HepG2 (cell line): ENCODE measurements at regions not wholly inside any gene's neighbourhood (a gene's known extent, or its start where the extent isn't known, plus 50 kb on each side); places are given as distances from the start of the nearest gene placed in this dataset.

Experiments used
- ATAC-seq: fragments of 200-7000 bp; cut with Tn5 transposase; 3 replicates; pipeline ENCODE4 v1.9.1; 2020; ENCODE audit warnings: mild to moderate bottlenecking, moderate library complexity
- BruUV-seq: library from RNA; stranded (reverse); fragments of 400-500 nt; replicated peaks from 2 replicates; lab custom pipeline; 2021; lab: Mats Ljungman, UMichigan
- CTCF ChIA-PET: fragments of 300-600 bp; formaldehyde crosslinking; extraction: SDS; loops from one replicate; lab custom pipeline; 2021; ENCODE audit warnings: low total read pairs, inconsistent platforms, low intra/inter-chr PET ratio; lab: Yijun Ruan, JAX
- POLR2A ChIA-PET: fragments of 350-600 bp; sonication (Branson Sonifier 250); formaldehyde crosslinking; loops from one replicate; lab custom pipeline; 2020; ENCODE audit warnings: antibody characterized with exemption, inconsistent platforms; lab: Yijun Ruan, JAX
- DNase-seq: peaks from one replicate; pipeline ENCODE4 v3.0.0-alpha.2; 2015; ENCODE audit warnings: low spot score
- FAIRE-seq: peaks from 3 replicates; lab custom pipeline; 2011; peaks lifted over from hg19 to GRCh38; lab: Jason Lieb, UNC
- H2AFZ ChIP-seq: one replicate; pipeline ENCODE4 v1.6.1; 2011; ENCODE audit warnings: low read length, inconsistent platforms
- H3K27ac ChIP-seq: fragments of 300-600 bp; 3 replicates; pipeline ENCODE4 v1.8.0; 2011; ENCODE audit warnings: mixed run types, mild to moderate bottlenecking, mixed read lengths, low read length, inconsistent platforms; ENCODE audit not compliant: insufficient read depth; ENCODE audit errors: extremely low read length
- H3K27me3 ChIP-seq, 2 experiments: fragments of 200-600 bp in 1 of 2; 2 replicates in 1 of 2; 3 replicates in 1 of 2; pipeline versions ENCODE4 v1.6.0 to v1.8.0; 2011; ENCODE audit warnings: low read length in 2 of 2, mild to moderate bottlenecking in 2 of 2, moderate library complexity in 2 of 2, inconsistent platforms in 1 of 2; ENCODE audit not compliant: insufficient read depth in 2 of 2, control insufficient read depth in 1 of 2
- H3K36me3 ChIP-seq, 2 experiments: fragments of 200-600 bp in 1 of 2; replicated peaks in 1 of 2; 2 replicates in 1 of 2; 3 replicates in 1 of 2; pipeline versions ENCODE4 v1.5.1 to v1.8.0; 2011; ENCODE audit warnings: low read length in 2 of 2, inconsistent platforms in 1 of 2; ENCODE audit not compliant: insufficient read depth in 2 of 2, control insufficient read depth in 1 of 2
- H3K4me1 ChIP-seq: 2 replicates; pipeline ENCODE4 v1.5.1; 2012; ENCODE audit warnings: low read length, inconsistent platforms; ENCODE audit not compliant: insufficient read depth
- H3K4me2 ChIP-seq: 2 replicates; pipeline ENCODE4 v1.6.0; 2011; ENCODE audit warnings: low read depth, low read length, inconsistent platforms
- H3K4me3 ChIP-seq, 3 experiments: fragments of 200-600 bp in 1 of 3; sonication (generic), shearing (Covaris generic) in 1 of 3; replicated peaks in 1 of 3; 2 replicates each; pipeline ENCODE4 v1.5.1; 2011 to 2016; ENCODE audit warnings: low read length in 3 of 3, inconsistent platforms in 2 of 3, low read depth in 2 of 3, mild to moderate bottlenecking in 2 of 3, control low read depth in 1 of 3, mixed read lengths in 1 of 3; ENCODE audit not compliant: insufficient read depth in 1 of 3
- H3K79me2 ChIP-seq: one replicate; pipeline ENCODE4 v1.6.1; 2011; ENCODE audit warnings: low read length, inconsistent platforms; ENCODE audit not compliant: insufficient read depth
- H3K9ac ChIP-seq: 2 replicates; pipeline ENCODE4 v1.6.0; 2011; ENCODE audit warnings: mild to moderate bottlenecking, low read depth, low read length, inconsistent platforms; ENCODE audit not compliant: insufficient read depth
- H3K9me3 ChIP-seq: 2 replicates; pipeline ENCODE4 v1.5.1; 2012; ENCODE audit warnings: mild to moderate bottlenecking, low read length
- H4K20me1 ChIP-seq: 2 replicates; pipeline ENCODE4 v1.6.0; 2011; ENCODE audit warnings: inconsistent platforms, mild to moderate bottlenecking, low read length, moderate library complexity; ENCODE audit not compliant: insufficient read depth
- CHCHD3 ChIP-seq: sonication (generic); formaldehyde crosslinking; IDR thresholded peaks from 2 replicates; pipeline ENCODE4 v1.8.0; 2022; ENCODE audit warnings: mild to moderate bottlenecking, missing genetic modification reagents, moderate library complexity
- CREB1 ChIP-seq, 2 experiments: fragments of 450-650 bp in 1 of 2; IDR thresholded peaks; 2 replicates each; pipeline ENCODE4 v1.6.1; 2016 to 2017; ENCODE audit warnings: control low read depth in 1 of 2, mild to moderate bottlenecking in 1 of 2, missing compliant biosample characterization in 1 of 2, missing genetic modification characterization in 1 of 2
- EHMT2 ChIP-seq: fragments of 200-600 bp; sonication (generic); IDR thresholded peaks from 2 replicates; pipeline ENCODE4 v1.7.0; 2017; ENCODE audit warnings: antibody characterized with exemption, low read depth, low read length, borderline replicate concordance
- ETV5 ChIP-seq: IDR thresholded peaks from 2 replicates; pipeline ENCODE4 v1.6.1; 2018; ENCODE audit warnings: missing biosample characterization, missing genetic modification reagents, inconsistent platforms, borderline replicate concordance
- HOXA3 ChIP-seq: sonication (generic); formaldehyde crosslinking; IDR thresholded peaks from 2 replicates; pipeline ENCODE4 v1.5.0; 2020; ENCODE audit warnings: missing genetic modification reagents
- MED1 ChIP-seq: sonication (generic); formaldehyde crosslinking; IDR thresholded peaks from 2 replicates; pipeline ENCODE4 v1.4.0; 2020; ENCODE audit warnings: missing genetic modification reagents
- PRMT3 ChIP-seq: sonication (generic); formaldehyde crosslinking; IDR thresholded peaks from 2 replicates; pipeline ENCODE4 v1.8.1; 2022; ENCODE audit warnings: low read depth, mild to moderate bottlenecking, moderate library complexity, missing genetic modification reagents, borderline replicate concordance
- SP5 ChIP-seq: IDR thresholded peaks from 2 replicates; pipeline ENCODE4 v1.6.1; 2016; ENCODE audit warnings: low read depth, borderline replicate concordance
- SRSF9 ChIP-seq: fragments of 200-400 bp; formaldehyde crosslinking; IDR thresholded peaks from 2 replicates; pipeline ENCODE4 v1.6.1; 2018; ENCODE audit warnings: borderline replicate concordance, mild to moderate bottlenecking, low read depth, low read length; ENCODE audit not compliant: insufficient read depth, poor library complexity, severe bottlenecking
- U2AF1 ChIP-seq: fragments of 200-400 bp; formaldehyde crosslinking; optimal IDR thresholded peaks from 2 replicates; pipeline ENCODE3; 2017; ENCODE audit warnings: mild to moderate bottlenecking, low read depth, low read length
- XRCC5 ChIP-seq: fragments of 200-400 bp; formaldehyde crosslinking; optimal IDR thresholded peaks from 2 replicates; pipeline ENCODE3; 2017; ENCODE audit warnings: mild to moderate bottlenecking, low read length
- ZNF225 ChIP-seq: sonication (generic); formaldehyde crosslinking; IDR thresholded peaks from 2 replicates; pipeline ENCODE4 v1.4.0; 2020; ENCODE audit warnings: mild to moderate bottlenecking, missing genetic modification reagents
- ZNF678 ChIP-seq: sonication (generic); formaldehyde crosslinking; IDR thresholded peaks from 2 replicates; pipeline ENCODE4 v1.4.0; 2020; ENCODE audit warnings: mild to moderate bottlenecking, missing genetic modification reagents
- ZNF747 ChIP-seq: sonication (generic); formaldehyde crosslinking; IDR thresholded peaks from 2 replicates; pipeline ENCODE4 v1.8.1; 2023; ENCODE audit warnings: missing genetic modification reagents, mild to moderate bottlenecking, borderline replicate concordance
- WGBS: methylation state at CpG from one replicate; pipeline ENCODE4 v1.1.6; 2017; ENCODE audit warnings: low lambda C conversion rate; 5-methylcytosine and 5-hydroxymethylcytosine counted together
- in situ Hi-C: cut with HindIII; loops from 2 replicates; pipeline ENCODE4 v1.10.0; 2017; ENCODE audit warnings: low pct_unique_long_range_greater_than_20kb; ENCODE audit not compliant: extremely low pct_ligation_motif_present
- intact Hi-C: fragments of 100-400 bp; cut with micrococcal nuclease; formaldehyde crosslinking; loops from one replicate; pipeline ENCODE4 v1.10.0; 2022; ENCODE audit not compliant: unreplicated experiment
- TF ChIP-seq, protein P1 (sequence below): sonication (generic); formaldehyde crosslinking; IDR thresholded peaks from 2 replicates; pipeline ENCODE4 v1.4.0; 2020; ENCODE audit warnings: missing genetic modification reagents, borderline replicate concordance
- TF ChIP-seq, protein P2 (sequence below): sonication (generic); formaldehyde crosslinking; IDR thresholded peaks from 2 replicates; pipeline ENCODE4 v1.5.0; 2020; ENCODE audit warnings: missing genetic modification reagents
- TF ChIP-seq, protein P3 (sequence below): sonication (generic); formaldehyde crosslinking; IDR thresholded peaks from 2 replicates; pipeline ENCODE4 v1.8.0; 2022; ENCODE audit warnings: missing genetic modification reagents, mild to moderate bottlenecking, moderate library complexity, borderline replicate concordance
- TF ChIP-seq, protein P4 (sequence below): sonication (generic); formaldehyde crosslinking; IDR thresholded peaks from 2 replicates; pipeline ENCODE4 v1.8.1; 2023; ENCODE audit warnings: missing genetic modification reagents, mild to moderate bottlenecking, borderline replicate concordance

DNA sequence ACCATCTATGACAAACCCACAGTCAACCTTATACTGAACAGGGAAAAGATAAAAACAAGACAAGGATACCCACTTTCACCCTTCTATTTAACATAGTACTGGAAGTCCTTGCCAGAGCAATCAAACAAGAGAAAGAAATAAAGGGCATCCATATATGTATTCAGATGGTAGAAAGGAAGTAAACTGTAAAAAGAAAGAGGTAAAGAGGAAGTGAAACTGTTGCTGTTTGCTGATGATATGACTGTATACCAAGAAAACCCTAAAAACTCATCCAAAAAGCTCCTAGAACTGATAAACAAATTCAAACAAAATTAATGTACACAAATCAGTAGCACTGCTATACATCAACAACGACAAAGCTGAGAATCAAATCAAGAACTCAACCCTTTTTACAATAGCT is 538.7 kb upstream of the PABPC4L start:
- 0% methylated on average over 1 of the region's 1 CpG for WGBS
- ChIA-PET POLR2A (no interaction called here), CTCF (no interaction called here)
- Histone ChIP-seq H3K4me3 (no peak overlapping the region), H3K27me3 (no peaks in the 10 kb centered on the region; a peak in 1 of 5 replicates), H3K9me3 (no peaks in the 10 kb centered on the region), H3K9ac (no peak overlapping the region), H2AFZ (no peak overlapping the region), H3K27ac (no peak overlapping the region), H3K4me1 (no peaks in the 10 kb centered on the region), H3K79me2 (no peaks in the 10 kb centered on the region), H4K20me1 (no peaks in the 10 kb centered on the region), H3K4me2 (no peak overlapping the region), H3K36me3 (no peaks in the 10 kb centered on the region)
- FAIRE-seq: no peak
- DNase-seq: no peak
- intact Hi-C loops: no loop called here
- TF ChIP-seq, protein P1, sequence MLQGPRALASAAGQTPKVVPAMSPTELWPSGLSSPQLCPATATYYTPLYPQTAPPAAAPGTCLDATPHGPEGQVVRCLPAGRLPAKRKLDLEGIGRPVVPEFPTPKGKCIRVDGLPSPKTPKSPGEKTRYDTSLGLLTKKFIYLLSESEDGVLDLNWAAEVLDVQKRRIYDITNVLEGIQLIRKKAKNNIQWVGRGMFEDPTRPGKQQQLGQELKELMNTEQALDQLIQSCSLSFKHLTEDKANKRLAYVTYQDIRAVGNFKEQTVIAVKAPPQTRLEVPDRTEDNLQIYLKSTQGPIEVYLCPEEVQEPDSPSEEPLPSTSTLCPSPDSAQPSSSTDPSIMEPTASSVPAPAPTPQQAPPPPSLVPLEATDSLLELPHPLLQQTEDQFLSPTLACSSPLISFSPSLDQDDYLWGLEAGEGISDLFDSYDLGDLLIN (CRISPR knock-in tag): no peak
- TF ChIP-seq, protein P2, sequence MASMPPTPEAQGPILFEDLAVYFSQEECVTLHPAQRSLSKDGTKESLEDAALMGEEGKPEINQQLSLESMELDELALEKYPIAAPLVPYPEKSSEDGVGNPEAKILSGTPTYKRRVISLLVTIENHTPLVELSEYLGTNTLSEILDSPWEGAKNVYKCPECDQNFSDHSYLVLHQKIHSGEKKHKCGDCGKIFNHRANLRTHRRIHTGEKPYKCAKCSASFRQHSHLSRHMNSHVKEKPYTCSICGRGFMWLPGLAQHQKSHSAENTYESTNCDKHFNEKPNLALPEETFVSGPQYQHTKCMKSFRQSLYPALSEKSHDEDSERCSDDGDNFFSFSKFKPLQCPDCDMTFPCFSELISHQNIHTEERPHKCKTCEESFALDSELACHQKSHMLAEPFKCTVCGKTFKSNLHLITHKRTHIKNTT: no peak
- TF ChIP-seq U2AF1 (no peak), CREB1 (IDR thresholded peaks at IDR 0.05) (no peak), CREB1 (CRISPR knock-in tag; IDR thresholded peaks at IDR 0.05) (no peak), EHMT2 (no peak), CHCHD3 (CRISPR knock-in tag) (no peak), ZNF225 (no peak), ETV5 (CRISPR knock-in tag) (no peak), HOXA3 (no peak), PRMT3 (CRISPR knock-in tag) (no peak), SRSF9 (no peak), XRCC5 (no peak), MED1 (CRISPR knock-in tag) (no peak), ZNF678 (no peak), ZNF747 (CRISPR knock-in tag) (no peak), SP5 (no peak)
- TF ChIP-seq, protein P3, sequence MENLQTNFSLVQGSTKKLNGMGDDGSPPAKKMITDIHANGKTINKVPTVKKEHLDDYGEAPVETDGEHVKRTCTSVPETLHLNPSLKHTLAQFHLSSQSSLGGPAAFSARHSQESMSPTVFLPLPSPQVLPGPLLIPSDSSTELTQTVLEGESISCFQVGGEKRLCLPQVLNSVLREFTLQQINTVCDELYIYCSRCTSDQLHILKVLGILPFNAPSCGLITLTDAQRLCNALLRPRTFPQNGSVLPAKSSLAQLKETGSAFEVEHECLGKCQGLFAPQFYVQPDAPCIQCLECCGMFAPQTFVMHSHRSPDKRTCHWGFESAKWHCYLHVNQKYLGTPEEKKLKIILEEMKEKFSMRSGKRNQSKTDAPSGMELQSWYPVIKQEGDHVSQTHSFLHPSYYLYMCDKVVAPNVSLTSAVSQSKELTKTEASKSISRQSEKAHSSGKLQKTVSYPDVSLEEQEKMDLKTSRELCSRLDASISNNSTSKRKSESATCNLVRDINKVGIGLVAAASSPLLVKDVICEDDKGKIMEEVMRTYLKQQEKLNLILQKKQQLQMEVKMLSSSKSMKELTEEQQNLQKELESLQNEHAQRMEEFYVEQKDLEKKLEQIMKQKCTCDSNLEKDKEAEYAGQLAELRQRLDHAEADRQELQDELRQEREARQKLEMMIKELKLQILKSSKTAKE (CRISPR knock-in tag): no peak
- TF ChIP-seq, protein P4, sequence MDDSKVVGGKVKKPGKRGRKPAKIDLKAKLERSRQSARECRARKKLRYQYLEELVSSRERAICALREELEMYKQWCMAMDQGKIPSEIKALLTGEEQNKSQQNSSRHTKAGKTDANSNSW (CRISPR knock-in tag): no peak
- no TSS peak for BruUV-seq
- ATAC-seq: no peak
- in situ Hi-C loops: no loop called here
